ENCODE measurements at regions not wholly inside any gene's neighbourhood (a gene's known extent, or its start where the extent isn't known, plus 50 kb on each side); places are given as distances from the start of the nearest gene placed in this dataset.

- in situ Hi-C loops (cut with MboI; ENCODE audit: low sequenced_read_pairs), result no loop called here
Observed at GRCh38 chr2:129462349-129462748, 517.1 kb upstream of the RAB6C start.

DNA sequence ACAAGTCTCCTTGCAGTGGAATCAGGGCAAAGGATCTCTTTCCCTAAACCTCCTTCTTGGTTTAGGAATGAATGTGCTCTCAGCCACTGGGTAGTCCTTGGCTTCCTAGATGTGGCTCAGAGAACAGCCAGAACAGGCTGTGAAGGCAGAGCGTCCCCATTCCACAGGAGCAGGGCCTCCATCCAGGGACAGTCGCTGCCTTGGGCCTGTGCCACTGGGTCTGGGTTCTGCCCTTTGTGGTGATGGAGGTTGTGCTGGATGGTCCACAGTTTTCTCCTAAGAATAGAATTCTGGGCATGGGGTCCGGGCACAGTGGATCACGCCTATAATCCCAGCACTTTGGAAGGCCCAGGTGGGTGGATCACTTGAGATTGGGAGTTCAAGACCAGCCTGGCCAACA, 516.5 kb upstream of the RAB6C start:
- in situ Hi-C loops (cut with MboI; ENCODE audit: low sequenced_read_pairs), result no loop called here

- in situ Hi-C loops (cut with MboI; ENCODE audit: low sequenced_read_pairs), result no loop called here
Observed at GRCh38 chr2:129464036-129464435, 515.4 kb upstream of the RAB6C start.

DNA sequence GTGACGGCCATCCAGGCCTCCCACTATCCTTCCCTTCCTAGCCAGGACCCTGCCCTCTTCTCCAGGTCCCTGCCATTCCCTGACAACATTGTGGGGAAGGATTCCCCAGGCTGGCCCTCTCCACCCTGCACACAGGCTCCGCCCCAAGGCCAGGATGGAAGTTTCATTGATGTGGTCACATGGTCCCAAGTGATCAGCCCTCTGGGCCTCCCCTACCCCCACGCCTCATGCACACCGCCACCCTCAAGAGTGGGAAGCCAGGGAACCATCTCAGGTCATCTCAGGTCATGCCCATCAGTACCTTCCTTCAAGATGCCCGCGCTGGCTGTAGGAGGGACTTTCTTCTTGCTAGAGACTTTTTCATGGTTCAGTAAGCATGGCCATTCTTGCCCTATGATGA, 514.8 kb upstream of the RAB6C start:
- in situ Hi-C loops (cut with MboI; ENCODE audit: low sequenced_read_pairs), result no loop called here

DNA sequence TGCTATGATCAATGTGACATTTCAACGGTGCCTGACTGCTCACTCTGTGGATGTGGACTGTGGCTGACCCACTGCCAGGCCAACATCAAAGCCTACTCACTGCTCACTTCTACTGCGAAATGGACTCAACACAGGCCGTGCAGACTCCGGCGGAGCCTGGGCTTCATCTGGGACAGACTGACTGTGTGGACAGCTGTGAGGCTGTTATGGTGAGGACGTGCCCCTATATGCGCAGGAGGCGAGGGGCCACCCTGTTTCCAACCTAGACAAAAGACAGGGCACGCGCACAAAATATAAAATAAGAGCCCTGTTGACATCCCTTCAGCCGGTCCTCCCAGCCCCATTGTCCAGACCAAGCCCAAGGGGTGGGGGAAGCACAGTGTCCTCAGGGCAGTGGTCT, 514.4 kb upstream of the RAB6C start:
- in situ Hi-C loops (cut with MboI; ENCODE audit: low sequenced_read_pairs), result no loop called here

DNA sequence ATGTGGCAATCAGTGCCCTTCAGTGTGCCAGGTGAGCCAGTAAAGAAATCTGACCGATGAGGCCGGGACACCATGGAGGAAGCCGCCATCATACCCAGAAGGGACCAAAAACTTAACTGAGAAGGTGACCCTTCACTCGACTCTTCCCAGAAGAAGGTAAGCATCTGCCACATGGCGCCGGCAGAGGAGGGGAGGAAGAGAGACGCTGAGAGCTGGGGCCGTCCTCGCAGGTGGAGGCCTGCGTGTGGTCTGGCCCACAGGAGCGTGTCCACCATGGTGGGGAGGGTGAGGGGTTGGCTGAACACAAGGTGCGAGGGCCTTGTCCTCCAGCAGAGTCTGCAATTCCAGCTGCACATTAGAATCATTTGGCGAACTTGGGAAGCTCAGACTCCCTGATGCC, 513.1 kb upstream of the RAB6C start:
- in situ Hi-C loops (cut with MboI; ENCODE audit: low sequenced_read_pairs), result no loop called here

DNA sequence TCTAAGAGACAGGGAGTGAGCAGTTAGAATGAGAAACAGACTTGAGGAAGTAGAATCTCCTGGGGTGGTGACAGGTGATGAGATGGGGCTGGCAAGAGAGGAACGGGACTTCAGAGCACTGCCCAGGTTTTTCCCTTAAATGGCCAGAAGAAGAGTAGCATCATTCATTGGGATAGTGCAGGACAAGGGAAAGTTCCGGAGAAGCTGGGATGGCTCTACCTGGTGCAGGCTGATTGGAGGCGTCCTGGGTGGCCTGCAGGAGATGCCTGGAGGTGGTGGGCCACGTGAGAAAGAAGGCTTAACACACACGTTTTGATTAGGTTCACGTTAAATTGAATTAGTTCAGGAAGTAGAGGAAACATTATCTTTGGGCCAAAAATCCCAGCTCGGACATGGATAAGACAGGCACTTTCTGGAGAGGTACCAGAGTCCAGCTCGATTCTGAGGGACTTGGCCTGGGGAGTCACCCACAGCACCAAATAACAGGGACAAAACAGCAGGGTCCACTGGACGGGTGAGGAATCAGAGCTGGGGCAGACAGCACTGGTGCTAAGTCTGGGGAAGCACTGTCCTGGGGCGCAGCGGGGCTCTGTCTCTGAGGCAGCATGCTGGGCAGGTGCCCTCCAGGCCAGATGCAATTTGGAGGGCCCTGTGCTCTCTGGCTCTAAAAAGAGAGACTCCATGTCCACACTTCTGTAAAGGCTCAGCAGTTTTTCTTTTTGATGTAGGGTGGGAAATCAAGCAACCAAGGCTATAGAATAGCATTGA, 512.3 kb upstream of the RAB6C start:
- in situ Hi-C loops (cut with MboI; ENCODE audit: low sequenced_read_pairs), result no loop called here

DNA sequence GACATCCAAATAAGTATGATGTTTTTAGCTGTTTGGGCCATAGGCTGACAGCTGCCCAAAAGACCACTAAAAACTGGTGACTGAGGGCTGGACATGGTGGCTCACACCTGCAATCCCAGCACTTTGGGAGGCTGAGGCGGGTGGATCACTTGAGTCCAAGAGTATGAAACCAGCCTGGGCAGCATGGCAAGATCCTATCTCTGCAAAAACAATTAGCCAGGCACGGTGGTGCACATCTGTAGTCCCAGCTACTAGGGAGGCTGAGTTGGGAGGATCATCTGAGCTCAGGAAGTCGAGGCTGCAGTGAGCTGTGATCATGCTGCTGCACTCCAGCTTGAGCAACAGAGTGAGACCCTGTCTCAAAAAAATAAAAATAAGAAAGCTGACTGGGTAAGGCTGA, 511.5 kb upstream of the RAB6C start:
- in situ Hi-C loops (cut with MboI; ENCODE audit: low sequenced_read_pairs), result no loop called here

GRCh38 chr2:129468879-129469278, 510.6 kb upstream of the RAB6C start:
- in situ Hi-C loops (cut with MboI; ENCODE audit: low sequenced_read_pairs), result no loop called here

DNA sequence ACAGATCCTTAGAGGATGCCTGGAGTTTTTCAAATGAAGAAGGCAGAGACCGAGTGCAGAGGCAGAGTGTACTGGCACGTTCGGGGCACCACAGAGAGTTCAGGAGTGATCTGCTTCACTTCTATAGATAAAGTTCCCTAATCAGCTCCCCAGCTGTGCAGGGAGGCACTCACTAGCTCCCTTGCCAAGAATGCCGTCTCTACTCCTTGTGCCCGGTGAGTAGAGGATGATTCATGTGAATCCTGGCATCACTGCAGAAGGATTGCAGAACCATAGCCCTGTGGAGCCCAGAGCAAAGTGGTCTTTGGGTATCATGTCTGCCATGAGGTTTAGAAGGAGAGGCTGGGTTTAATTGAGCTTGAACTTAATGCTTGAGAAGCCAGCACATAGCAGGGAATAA, 510.1 kb upstream of the RAB6C start:
- in situ Hi-C loops (cut with MboI; ENCODE audit: low sequenced_read_pairs), result no loop called here

DNA sequence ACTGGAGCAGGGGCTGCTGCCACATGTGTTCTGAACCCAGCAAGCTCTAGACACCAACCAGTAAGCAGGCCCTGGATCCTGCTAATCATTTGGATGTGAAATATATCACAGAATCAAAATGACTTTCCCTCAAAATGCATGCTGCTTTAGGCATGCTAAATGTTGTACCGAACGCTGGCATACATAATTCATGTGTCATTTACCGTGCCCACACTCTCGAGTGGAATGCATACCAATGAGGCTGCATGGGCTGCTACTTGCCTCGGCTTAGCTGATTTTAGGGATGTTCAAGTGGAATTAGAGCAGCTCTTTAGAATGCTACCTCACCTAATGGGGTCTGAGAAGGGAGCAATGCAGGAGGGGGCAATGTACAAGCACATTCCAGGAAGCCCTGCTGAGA, 509.6 kb upstream of the RAB6C start:
- in situ Hi-C loops (cut with MboI; ENCODE audit: low sequenced_read_pairs), result no loop called here

DNA sequence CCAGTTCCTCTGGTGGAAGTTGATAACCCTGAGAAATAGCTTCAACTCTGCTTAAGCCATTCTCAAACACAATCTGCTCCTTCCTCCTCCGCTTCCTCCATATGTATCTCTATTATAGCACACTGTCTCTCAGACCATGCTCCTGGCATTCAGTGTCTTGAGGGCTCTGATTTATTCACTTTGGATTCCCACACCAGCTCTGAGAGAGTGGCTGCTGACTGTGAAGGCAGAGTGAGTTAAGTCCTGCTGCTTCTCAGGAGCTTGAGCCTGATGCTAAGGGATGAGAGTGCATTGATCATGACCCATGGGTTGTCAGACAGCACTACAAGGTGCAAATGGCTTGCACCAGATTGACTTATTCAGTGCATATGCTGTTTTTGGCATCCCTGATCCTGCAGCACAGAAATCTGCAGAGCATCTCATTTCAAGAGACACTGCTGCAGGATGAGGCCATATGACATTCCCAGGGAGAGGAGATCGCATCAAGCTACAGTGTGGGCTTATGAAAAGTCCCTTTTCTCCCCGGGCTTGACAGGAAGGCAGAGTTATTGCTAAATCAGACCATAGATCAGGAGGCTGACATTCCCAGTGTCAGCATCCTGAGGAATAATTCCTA, 500.5 kb upstream of the RAB6C start:
- in situ Hi-C loops (cut with MboI; ENCODE audit: low sequenced_read_pairs), result no loop called here

DNA sequence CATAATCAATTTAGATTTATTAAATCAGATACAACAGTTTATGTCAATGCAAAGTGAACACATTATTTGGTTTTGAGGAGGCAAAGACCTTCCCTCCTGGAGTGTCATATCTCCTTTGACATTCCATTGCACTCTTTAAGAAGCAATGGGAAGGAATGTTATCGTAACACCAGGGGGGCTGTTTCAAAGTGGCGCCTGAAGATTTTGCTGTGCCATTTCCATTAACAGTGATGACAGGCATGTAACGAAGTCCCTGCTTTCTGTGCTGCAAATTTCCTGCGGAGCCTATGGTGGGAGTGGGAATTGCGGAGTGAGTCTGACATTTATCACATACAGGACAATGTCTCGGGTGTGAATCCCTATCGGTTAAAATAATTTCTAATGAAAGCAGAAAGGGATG, 499.6 kb upstream of the RAB6C start:
- in situ Hi-C loops (cut with MboI; ENCODE audit: low sequenced_read_pairs), result no loop called here

- in situ Hi-C loops (cut with MboI; ENCODE audit: low sequenced_read_pairs), result no loop called here
Observed at GRCh38 chr2:129480790-129481189, 498.7 kb upstream of the RAB6C start.

- in situ Hi-C loops (cut with MboI; ENCODE audit: low sequenced_read_pairs), result no loop called here
Observed at GRCh38 chr2:129481306-129482219, 497.9 kb upstream of the RAB6C start.

DNA sequence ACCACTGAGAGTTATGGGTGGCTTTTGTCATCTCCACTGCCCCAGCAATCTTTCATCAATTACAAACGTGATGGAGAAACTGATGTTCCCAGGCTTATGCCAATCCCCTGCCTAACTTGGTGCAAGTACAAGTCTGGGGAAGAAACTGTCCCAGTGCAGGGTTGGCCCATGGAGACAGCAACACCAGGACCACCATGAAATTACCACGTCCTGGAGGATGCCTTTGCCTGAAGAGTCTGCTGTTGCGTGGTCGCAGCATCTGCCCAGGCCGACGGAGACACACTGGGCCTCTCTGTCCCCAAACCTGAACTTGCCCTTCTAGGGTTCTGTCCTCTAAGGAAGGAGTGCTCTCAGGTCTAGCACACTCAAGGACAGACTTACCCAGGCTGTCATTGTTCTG, 496.8 kb upstream of the RAB6C start:
- in situ Hi-C loops (cut with MboI; ENCODE audit: low sequenced_read_pairs), result no loop called here

DNA sequence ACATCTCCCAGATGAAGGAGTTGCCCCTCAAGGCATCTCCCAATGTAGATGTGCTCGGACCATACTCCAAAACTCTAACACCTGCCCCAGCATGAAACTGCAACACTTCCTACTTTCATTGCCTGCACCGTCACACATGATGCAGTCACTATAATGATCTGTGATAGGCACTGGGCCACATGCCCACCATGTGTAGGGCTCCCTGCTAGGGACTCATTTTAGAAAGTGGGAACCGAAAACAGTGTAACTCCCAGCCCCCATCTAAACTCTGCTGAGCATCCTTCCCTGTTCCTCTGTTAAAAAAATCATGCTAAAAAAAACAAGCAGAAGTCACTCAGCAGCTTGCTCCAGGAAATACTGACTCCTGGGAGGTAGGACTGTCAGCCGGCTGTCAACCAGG, 496.1 kb upstream of the RAB6C start:
- in situ Hi-C loops (cut with MboI; ENCODE audit: low sequenced_read_pairs), result no loop called here

DNA sequence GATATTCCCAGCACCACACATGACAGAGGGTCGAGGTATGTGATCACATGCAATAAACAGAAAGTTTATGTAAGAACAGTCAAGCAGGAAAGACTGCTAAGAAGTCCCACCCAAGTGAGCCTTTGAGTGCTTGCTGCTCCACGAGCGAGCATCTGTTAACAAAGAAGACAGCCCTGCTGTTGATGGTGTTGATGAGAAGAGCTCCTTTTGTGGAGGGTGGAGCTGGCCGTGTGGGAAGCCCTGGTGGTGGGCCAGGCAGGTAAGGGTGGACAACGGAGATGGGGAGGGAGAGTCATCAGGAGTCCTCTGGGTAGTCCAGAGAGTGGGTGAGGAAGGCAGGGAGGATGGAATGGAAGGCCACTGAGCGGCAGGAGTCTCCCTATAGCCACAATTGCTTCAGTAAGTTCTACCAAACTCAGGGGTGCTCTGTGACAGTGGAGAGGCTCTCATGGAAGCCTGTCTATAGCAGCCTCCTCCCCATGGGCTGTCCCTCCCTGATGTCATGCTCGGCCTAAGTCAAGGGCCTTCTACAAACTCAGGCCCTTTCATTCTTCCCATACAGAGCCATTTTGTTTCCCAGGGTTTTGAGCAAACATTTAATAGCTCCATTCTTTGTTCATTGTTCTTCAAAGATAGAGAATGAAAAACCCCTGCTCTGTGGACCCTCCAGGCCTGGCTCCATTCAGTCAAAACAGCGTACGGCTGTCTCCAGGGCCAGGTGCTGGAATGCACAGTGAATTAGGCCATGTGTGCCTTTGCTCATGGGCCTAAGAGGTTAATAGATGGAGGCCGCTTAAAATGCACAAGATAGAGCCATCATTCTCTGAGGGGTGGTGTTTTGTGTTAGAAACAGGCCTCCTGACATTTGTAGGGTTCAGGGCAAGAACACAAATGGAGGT, 494.2 kb upstream of the RAB6C start:
- in situ Hi-C loops (cut with MboI; ENCODE audit: low sequenced_read_pairs), result no loop called here

GRCh38 chr2:129488376-129488775, 491.1 kb upstream of the RAB6C start:
- in situ Hi-C loops (cut with MboI; ENCODE audit: low sequenced_read_pairs), result no loop called here

DNA sequence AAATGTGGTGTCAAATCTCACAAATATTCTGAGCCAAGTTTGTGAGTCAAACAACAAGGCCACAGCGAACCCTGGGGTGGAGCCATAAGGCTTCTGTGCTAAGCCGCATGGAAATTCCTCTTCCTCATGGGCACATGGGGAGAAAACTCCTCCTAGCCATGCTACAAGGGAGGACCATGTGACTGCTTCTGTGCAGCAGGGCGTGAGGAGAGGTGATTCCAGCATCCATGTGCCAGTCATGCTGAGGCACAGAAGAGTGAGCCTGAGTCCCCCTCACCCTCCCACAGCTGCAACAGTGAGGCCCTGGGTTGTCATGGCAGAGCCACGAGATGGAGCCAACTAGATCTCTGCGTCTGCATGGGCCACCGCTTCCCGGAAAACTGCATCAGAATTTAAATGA, 488.8 kb upstream of the RAB6C start:
- in situ Hi-C loops (cut with MboI; ENCODE audit: low sequenced_read_pairs), result no loop called here

- in situ Hi-C loops (cut with MboI; ENCODE audit: low sequenced_read_pairs), result no loop called here
Observed at GRCh38 chr2:129491308-129491707, 488.2 kb upstream of the RAB6C start.

All from HL-60/S4 (cell line).